ENCODE measurements at regions not wholly inside any gene's neighbourhood (a gene's known extent, or its start where the extent isn't known, plus 50 kb on each side); places are given as distances from the start of the nearest gene placed in this dataset.
"Not testable (repeated sequence)": the region's sequence is repeated elsewhere in the genome, so short reads cannot be mapped to it uniquely, and the experiment has no call there.

GRCh38 chr5:13339093-13339492, 605.4 kb downstream of the DNAH5 start:
- Mint-ChIP-seq H3K9me3 (peaks cover 4 to 36% of the 10 kb centered on the region in 2 donors), H3K27ac (no peak overlapping the region), H3K36me3 (no peaks in the 10 kb centered on the region)
- no peak for ATAC-seq
- DNase-seq (ENCODE audit: low spot score in 2 of 2), result no peak

GRCh38 chr5:13335026-13335425, 609.5 kb downstream of the DNAH5 start:
- not testable (repeated sequence) for ATAC-seq; DNase-seq (ENCODE audit: low spot score in 2 of 2); H3K27ac Mint-ChIP-seq; H3K36me3 Mint-ChIP-seq
- H3K9me3 Mint-ChIP-seq, result peaks cover 9 to 16% of the 10 kb centered on the region in 2 donors

- ATAC-seq (no peak), DNase-seq (ENCODE audit: low spot score in 2 of 2) (no peak)
- no peaks in the 10 kb centered on the region for H3K36me3 Mint-ChIP-seq
- no peak overlapping the region for H3K27ac Mint-ChIP-seq
- peaks cover 16 to 19% of the 10 kb centered on the region in 2 donors for H3K9me3 Mint-ChIP-seq
These were observed 612.9 kb downstream of the DNAH5 start for GRCh38 chr5:13331585-13331984.

- DNase-seq (ENCODE audit: low spot score in 2 of 2), result no peak
- H3K36me3 Mint-ChIP-seq, result no peaks in the 10 kb centered on the region
These were observed 616.2 kb downstream of the DNAH5 start for GRCh38 chr5:13328316-13328715.

GRCh38 chr5:13325765-13326164, 618.7 kb downstream of the DNAH5 start:
- H3K36me3 Mint-ChIP-seq, result peaks cover 0 to under 1% of the 10 kb centered on the region in 2 donors
- DNase-seq (ENCODE audit: low spot score in 2 of 2) (no peak), ATAC-seq (no peak)
- H3K9me3 Mint-ChIP-seq, result peaks cover 11 to 12% of the 10 kb centered on the region in 2 donors
- no peak overlapping the region for H3K27ac Mint-ChIP-seq

More at GRCh38 chr5:13328316-13328715, 616.2 kb downstream of the DNAH5 start:
- Mint-ChIP-seq H3K9me3 (peaks cover 12 to 16% of the 10 kb centered on the region in 2 donors), H3K27ac (no peak overlapping the region)
- ATAC-seq, result no peak

GRCh38 chr5:13322769-13323168, 621.7 kb downstream of the DNAH5 start:
- H3K36me3 Mint-ChIP-seq, result peaks cover 0 to 8% of the 10 kb centered on the region in 2 donors
- no peak overlapping the region for H3K27ac Mint-ChIP-seq
- peaks cover 12 to 16% of the 10 kb centered on the region in 2 donors for H3K9me3 Mint-ChIP-seq
- DNase-seq (ENCODE audit: low spot score in 2 of 2) (no peak), ATAC-seq (no peak)

GRCh38 chr5:13317654-13318053, 626.8 kb downstream of the DNAH5 start:
- no peak overlapping the region for H3K27ac Mint-ChIP-seq
- ATAC-seq, result no peak

GRCh38 chr5:13316176-13316575, 628.3 kb downstream of the DNAH5 start:
- H3K27ac Mint-ChIP-seq, result no peak overlapping the region
- H3K9me3 Mint-ChIP-seq, result peaks cover 24 to 28% of the 10 kb centered on the region in 2 donors
- peaks cover 0 to 8% of the 10 kb centered on the region in 2 donors for H3K36me3 Mint-ChIP-seq
- no peak for DNase-seq (ENCODE audit: low spot score in 2 of 2)
- no peak for ATAC-seq

More at GRCh38 chr5:13317654-13318053, 626.8 kb downstream of the DNAH5 start:
- Mint-ChIP-seq H3K36me3 (peaks cover 0 to 8% of the 10 kb centered on the region in 2 donors), H3K9me3 (peaks cover 24 to 28% of the 10 kb centered on the region in 2 donors)
- no peak for DNase-seq (ENCODE audit: low spot score in 2 of 2)

GRCh38 chr5:13307480-13307879, 637.0 kb downstream of the DNAH5 start:
- DNase-seq (ENCODE audit: low spot score in 2 of 2), result no peak
- H3K27ac Mint-ChIP-seq, result no peak overlapping the region
- ATAC-seq, result no peak
- no peaks in the 10 kb centered on the region for H3K36me3 Mint-ChIP-seq
- peaks cover 20 to 26% of the 10 kb centered on the region in 2 donors for H3K9me3 Mint-ChIP-seq

GRCh38 chr5:13303445-13303844, 641.0 kb downstream of the DNAH5 start:
- Mint-ChIP-seq H3K9me3 (peaks cover 25 to 31% of the 10 kb centered on the region in 2 donors), H3K36me3 (no peaks in the 10 kb centered on the region), H3K27ac (no peak overlapping the region)
- DNase-seq (ENCODE audit: low spot score in 2 of 2) (no peak), ATAC-seq (no peak)

- no peak overlapping the region for H3K27ac Mint-ChIP-seq
- no peaks in the 10 kb centered on the region for H3K36me3 Mint-ChIP-seq
- DNase-seq (ENCODE audit: low spot score in 2 of 2) (no peak), ATAC-seq (no peak)
- peaks cover 9 to 14% of the 10 kb centered on the region in 2 donors for H3K9me3 Mint-ChIP-seq
These were observed 665.7 kb downstream of the DNAH5 start for GRCh38 chr5:13278811-13279210.

- Mint-ChIP-seq H3K9me3 (peaks cover 9 to 14% of the 10 kb centered on the region in 2 donors), H3K27ac (no peak overlapping the region), H3K36me3 (no peaks in the 10 kb centered on the region)
- DNase-seq (ENCODE audit: low spot score in 2 of 2), result no peak
- ATAC-seq, result no peak
These were observed 666.3 kb downstream of the DNAH5 start for GRCh38 chr5:13278148-13278547.

- Mint-ChIP-seq H3K9me3 (peaks cover 12 to 14% of the 10 kb centered on the region in 2 donors), H3K36me3 (no peaks in the 10 kb centered on the region), H3K27ac (no peak overlapping the region)
- ATAC-seq, result no peak
- DNase-seq (ENCODE audit: low spot score in 2 of 2), result no peak
These were observed 668.3 kb downstream of the DNAH5 start for GRCh38 chr5:13276156-13276555.

- no peak for ATAC-seq
- Mint-ChIP-seq H3K9me3 (peaks cover 14 to 21% of the 10 kb centered on the region in 2 donors), H3K27ac (no peak overlapping the region), H3K36me3 (no peaks in the 10 kb centered on the region)
- no peak for DNase-seq (ENCODE audit: low spot score in 2 of 2)
These were observed 680.8 kb downstream of the DNAH5 start for GRCh38 chr5:13263701-13264100.

- Mint-ChIP-seq H3K9me3 (peaks cover 7 to 11% of the 10 kb centered on the region in 2 donors), H3K27ac (no peak overlapping the region), H3K36me3 (no peaks in the 10 kb centered on the region)
- DNase-seq (ENCODE audit: low spot score in 2 of 2) (no peak), ATAC-seq (no peak)
These were observed 691.4 kb downstream of the DNAH5 start for GRCh38 chr5:13253111-13253510.

GRCh38 chr5:13252699-13253098, 691.8 kb downstream of the DNAH5 start:
- DNase-seq (ENCODE audit: low spot score in 2 of 2), result no peak
- Mint-ChIP-seq H3K9me3 (peaks cover 4 to 9% of the 10 kb centered on the region in 2 donors), H3K36me3 (no peaks in the 10 kb centered on the region), H3K27ac (no peak overlapping the region)
- ATAC-seq, result no peak

- DNase-seq (ENCODE audit: low spot score in 2 of 2) (no peak), ATAC-seq (no peak)
- H3K36me3 Mint-ChIP-seq, result no peaks in the 10 kb centered on the region
- H3K9me3 Mint-ChIP-seq, result peaks cover 4 to 11% of the 10 kb centered on the region in 2 donors
- no peak overlapping the region for H3K27ac Mint-ChIP-seq
These were observed 692.7 kb downstream of the DNAH5 start for GRCh38 chr5:13251623-13252376.
